Loucy (cell line): ENCODE measurements at regions not wholly inside any gene's neighbourhood (a gene's known extent, or its start where the extent isn't known, plus 50 kb on each side); places are given as distances from the start of the nearest gene placed in this dataset.

Source experiments
- H2AFZ ChIP-seq: fragments of 200-600 bp; sonication (generic); 2 replicates; pipeline ENCODE4 v1.6.0; 2016; ENCODE audit warnings: antibody characterized with exemption, mild to moderate bottlenecking, low read length, moderate library complexity
- H3F3A ChIP-seq: fragments of 200-600 bp; 2 replicates; pipeline ENCODE4 v1.6.0; 2016; ENCODE audit warnings: antibody characterized with exemption, low read depth, mild to moderate bottlenecking
- H3K27me3 ChIP-seq: fragments of 200-600 bp; sonication (generic); 2 replicates; pipeline ENCODE4 v1.6.1; 2014; ENCODE audit warnings: low read length, mild to moderate bottlenecking; ENCODE audit not compliant: insufficient read depth, poor library complexity, severe bottlenecking
- H3K36me3 ChIP-seq: fragments of 200-600 bp; sonication (generic); 2 replicates; pipeline ENCODE4 v1.6.1; 2016; ENCODE audit warnings: low read length; ENCODE audit not compliant: insufficient read depth
- H3K4me1 ChIP-seq: fragments of 200-600 bp; sonication (generic); 2 replicates; pipeline ENCODE4 v1.5.1; 2014; ENCODE audit warnings: low read length, mild to moderate bottlenecking; ENCODE audit not compliant: insufficient read depth, poor library complexity, severe bottlenecking
- H3K4me2 ChIP-seq: fragments of 200-600 bp; sonication (generic); 2 replicates; pipeline ENCODE4 v1.6.0; 2014; ENCODE audit warnings: antibody characterized with exemption, low read length, low read depth, mild to moderate bottlenecking; ENCODE audit not compliant: poor library complexity, severe bottlenecking
- H3K4me3 ChIP-seq: fragments of 200-600 bp; sonication (generic); 2 replicates; pipeline ENCODE4 v1.5.1; 2014; ENCODE audit warnings: low read length, mild to moderate bottlenecking, mixed read lengths; ENCODE audit not compliant: poor library complexity, severe bottlenecking
- H3K79me2 ChIP-seq: fragments of 200-600 bp; sonication (generic); 2 replicates; pipeline ENCODE4 v1.6.1; 2014; ENCODE audit warnings: low read length; ENCODE audit not compliant: insufficient read depth
- H3K9ac ChIP-seq: fragments of 200-600 bp; sonication (generic); 2 replicates; pipeline ENCODE4 v1.6.0; 2014; ENCODE audit warnings: mild to moderate bottlenecking, low read depth, low read length, moderate library complexity; ENCODE audit not compliant: poor library complexity, severe bottlenecking
- H3K9me2 ChIP-seq: fragments of 200-600 bp; sonication (generic); replicated peaks from 2 replicates; pipeline ENCODE4 v1.6.1; 2016; ENCODE audit warnings: low read depth, low read length, mixed read lengths
- H3K9me3 ChIP-seq: fragments of 200-600 bp; sonication (generic); 2 replicates; pipeline ENCODE4 v1.6.1; 2014; ENCODE audit warnings: mild to moderate bottlenecking, antibody characterized with exemption, low read length, low read depth; ENCODE audit not compliant: insufficient read depth
- H4K20me1 ChIP-seq: fragments of 200-600 bp; sonication (generic); 2 replicates; pipeline ENCODE4 v1.6.0; 2014; ENCODE audit warnings: antibody characterized with exemption, low read length, mild to moderate bottlenecking; ENCODE audit not compliant: insufficient read depth, poor library complexity, severe bottlenecking
- EZH2phosphoT487 ChIP-seq: fragments of 200-600 bp; IDR thresholded peaks from 2 replicates; pipeline ENCODE4 v1.6.1; 2018; ENCODE audit warnings: antibody characterized with exemption, mild to moderate bottlenecking, moderate library complexity, borderline replicate concordance
- TF ChIP-seq, protein P1 (sequence below): fragments of 200-600 bp; sonication (generic); conservative IDR thresholded peaks from 2 replicates; pipeline ENCODE4 v1.5.1; 2014; ENCODE audit warnings: mild to moderate bottlenecking, antibody characterized with exemption, low read length

DNA sequence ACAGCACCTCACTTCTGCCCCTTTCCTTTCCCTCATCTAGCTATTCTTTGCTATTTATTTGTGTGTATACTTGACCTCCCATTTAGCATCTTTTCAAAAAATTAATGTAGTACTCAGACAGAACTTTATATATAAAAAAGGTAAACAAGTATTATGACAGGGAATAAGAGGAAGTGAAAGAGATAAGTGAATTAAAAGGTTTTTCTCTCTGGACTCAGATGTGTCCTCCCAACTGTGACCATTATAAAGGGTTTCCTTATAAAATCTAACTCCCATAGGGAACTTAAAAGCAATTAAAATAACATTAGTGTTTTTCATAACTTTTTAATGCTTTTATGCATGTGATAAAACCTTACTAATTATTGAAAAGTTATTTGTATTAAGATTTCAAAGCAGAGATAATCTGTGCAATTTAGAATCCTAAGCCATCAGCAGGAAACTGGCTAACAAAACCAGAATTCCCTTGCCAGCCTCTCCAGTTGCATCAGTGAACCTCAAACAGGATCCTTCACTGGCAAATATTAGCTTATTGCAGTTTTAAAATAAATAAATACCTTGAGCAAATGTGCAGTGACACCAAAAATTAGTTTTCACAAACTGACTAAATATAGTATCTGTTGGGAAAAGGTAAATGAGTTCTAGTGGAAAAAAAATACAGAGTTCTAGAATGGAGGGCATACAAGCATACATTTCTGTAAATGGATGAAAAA, 930.7 kb downstream of the BCL11A start:
- no peak overlapping the region for H3K4me3 ChIP-seq
- no peaks in the 10 kb centered on the region for H3K9me2 ChIP-seq
- H2AFZ ChIP-seq: no peak overlapping the region
- no peaks in the 10 kb centered on the region for H3F3A ChIP-seq
- no peak overlapping the region for H3K4me2 ChIP-seq
- no peaks in the 10 kb centered on the region for H3K27me3 ChIP-seq
- no peaks in the 10 kb centered on the region for H4K20me1 ChIP-seq
- H3K79me2 ChIP-seq: no peaks in the 10 kb centered on the region
- no peaks in the 10 kb centered on the region for H3K36me3 ChIP-seq
- no peak for TF ChIP-seq EZH2phosphoT487
- TF ChIP-seq, protein P1, sequence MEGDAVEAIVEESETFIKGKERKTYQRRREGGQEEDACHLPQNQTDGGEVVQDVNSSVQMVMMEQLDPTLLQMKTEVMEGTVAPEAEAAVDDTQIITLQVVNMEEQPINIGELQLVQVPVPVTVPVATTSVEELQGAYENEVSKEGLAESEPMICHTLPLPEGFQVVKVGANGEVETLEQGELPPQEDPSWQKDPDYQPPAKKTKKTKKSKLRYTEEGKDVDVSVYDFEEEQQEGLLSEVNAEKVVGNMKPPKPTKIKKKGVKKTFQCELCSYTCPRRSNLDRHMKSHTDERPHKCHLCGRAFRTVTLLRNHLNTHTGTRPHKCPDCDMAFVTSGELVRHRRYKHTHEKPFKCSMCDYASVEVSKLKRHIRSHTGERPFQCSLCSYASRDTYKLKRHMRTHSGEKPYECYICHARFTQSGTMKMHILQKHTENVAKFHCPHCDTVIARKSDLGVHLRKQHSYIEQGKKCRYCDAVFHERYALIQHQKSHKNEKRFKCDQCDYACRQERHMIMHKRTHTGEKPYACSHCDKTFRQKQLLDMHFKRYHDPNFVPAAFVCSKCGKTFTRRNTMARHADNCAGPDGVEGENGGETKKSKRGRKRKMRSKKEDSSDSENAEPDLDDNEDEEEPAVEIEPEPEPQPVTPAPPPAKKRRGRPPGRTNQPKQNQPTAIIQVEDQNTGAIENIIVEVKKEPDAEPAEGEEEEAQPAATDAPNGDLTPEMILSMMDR: no peak
- H3K9ac ChIP-seq: no peak overlapping the region
- H3K4me1 ChIP-seq: no peaks in the 10 kb centered on the region
- H3K9me3 ChIP-seq: no peaks in the 10 kb centered on the region

GRCh38 chr2:59604123-59604522, 949.3 kb downstream of the BCL11A start:
- H3K36me3 ChIP-seq: no peaks in the 10 kb centered on the region
- no peak overlapping the region for H2AFZ ChIP-seq
- H3F3A ChIP-seq: no peaks in the 10 kb centered on the region
- no peak overlapping the region for H3K4me3 ChIP-seq
- peaks cover 2% of the 10 kb centered on the region; the same call in 1 of the 2 replicates for H3K9me3 ChIP-seq
- TF ChIP-seq, protein P1: no peak
- TF ChIP-seq EZH2phosphoT487: no peak
- no peak overlapping the region for H3K4me2 ChIP-seq
- H3K27me3 ChIP-seq: no peaks in the 10 kb centered on the region
- no peaks in the 10 kb centered on the region for H3K79me2 ChIP-seq
- H4K20me1 ChIP-seq: no peaks in the 10 kb centered on the region
- no peak overlapping the region for H3K9ac ChIP-seq
- no peaks in the 10 kb centered on the region for H3K4me1 ChIP-seq
- H3K9me2 ChIP-seq: no peaks in the 10 kb centered on the region

GRCh38 chr2:59594671-59595222, 958.7 kb downstream of the BCL11A start:
- no peaks in the 10 kb centered on the region for H3K27me3 ChIP-seq
- no peak overlapping the region for H3K9ac ChIP-seq
- H3K79me2 ChIP-seq: no peaks in the 10 kb centered on the region
- H2AFZ ChIP-seq: no peak overlapping the region
- no peak overlapping the region for H3K4me2 ChIP-seq
- no peaks in the 10 kb centered on the region for H3K4me1 ChIP-seq
- no peak overlapping the region for H3K4me3 ChIP-seq
- no peaks in the 10 kb centered on the region for H3F3A ChIP-seq
- H3K9me3 ChIP-seq: no peaks in the 10 kb centered on the region
- H4K20me1 ChIP-seq: no peaks in the 10 kb centered on the region
- TF ChIP-seq EZH2phosphoT487: no peak
- TF ChIP-seq, protein P1: no peak
- H3K36me3 ChIP-seq: no peaks in the 10 kb centered on the region
- no peaks in the 10 kb centered on the region for H3K9me2 ChIP-seq
